Activated CD4-positive, CD25-positive, alpha-beta regulatory T cell treated with anti-CD3 and anti-CD28 coated beads, Interleukin-2, amount 50 U/mL, for 72 hours (primary cell): ENCODE measurements at regions not wholly inside any gene's neighbourhood (a gene's known extent, or its start where the extent isn't known, plus 50 kb on each side); places are given as distances from the start of the nearest gene placed in this dataset.
"Not testable (repeated sequence)": the region's sequence is repeated elsewhere in the genome, so short reads cannot be mapped to it uniquely, and the experiment has no call there.

Source experiments
- DNase-seq: peaks from one replicate; pipeline ENCODE4 v3.0.0; 2021

DNA sequence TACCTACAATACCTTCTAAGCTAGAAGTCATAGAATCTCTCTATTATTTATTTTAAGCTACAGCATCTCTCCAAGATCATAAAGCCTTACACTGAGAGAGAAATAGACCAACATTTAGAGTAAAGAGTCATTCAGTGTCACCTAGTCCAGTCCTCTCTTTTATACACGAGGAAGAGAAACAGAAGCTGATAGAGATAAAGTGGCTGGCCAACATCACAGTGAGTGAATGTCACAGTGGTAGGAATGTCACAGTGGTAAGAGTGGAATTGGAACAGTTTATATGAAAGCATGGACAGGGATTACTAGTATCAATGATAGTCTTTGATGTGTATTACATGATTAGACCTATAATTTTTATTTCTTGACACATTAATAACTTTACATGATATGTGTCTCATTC lies 307.8 kb upstream of the NBPF12 start:
- not testable (repeated sequence) for DNase-seq

DNA sequence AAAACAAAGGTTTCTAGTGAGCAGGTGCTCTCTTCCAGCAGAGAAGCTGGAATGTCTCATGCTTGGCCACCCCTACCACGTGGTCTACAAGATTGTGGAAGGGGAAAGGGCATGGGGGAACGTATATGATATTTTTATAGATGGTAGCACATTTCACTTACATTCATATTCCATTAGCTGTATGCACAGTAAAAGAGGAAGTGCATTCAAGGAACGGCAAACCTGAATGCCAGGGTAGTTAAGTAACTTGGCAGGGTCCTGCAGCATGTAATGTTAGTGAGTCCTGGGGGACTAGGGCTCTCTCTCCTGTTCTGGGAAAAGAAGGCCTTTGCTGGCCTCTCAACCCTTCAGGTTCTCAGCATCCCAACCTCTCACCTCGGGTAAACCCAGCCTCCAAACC lies 319.5 kb upstream of the NBPF12 start:
- DNase-seq, result not testable (repeated sequence)

DNA sequence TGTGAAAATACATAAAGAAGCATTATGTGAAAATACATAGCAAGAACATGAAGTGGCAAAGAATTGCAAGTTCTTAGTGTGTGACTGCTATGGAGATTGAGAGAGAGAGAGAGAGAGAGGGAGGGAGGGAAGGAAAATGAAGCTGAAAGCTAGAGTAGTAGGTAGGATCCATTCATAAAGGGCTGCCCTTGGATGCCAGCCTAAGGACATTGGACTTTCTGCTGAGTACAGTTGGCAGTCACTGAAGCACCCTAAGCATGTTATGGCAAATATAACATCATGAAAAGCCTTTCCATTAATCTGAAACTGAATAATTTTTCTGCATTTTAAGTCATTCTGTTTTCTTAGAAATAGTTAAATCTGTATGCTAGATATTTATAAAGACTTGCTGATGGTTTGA lies 333.4 kb upstream of the NBPF12 start:
- DNase-seq, result not testable (repeated sequence)

DNA sequence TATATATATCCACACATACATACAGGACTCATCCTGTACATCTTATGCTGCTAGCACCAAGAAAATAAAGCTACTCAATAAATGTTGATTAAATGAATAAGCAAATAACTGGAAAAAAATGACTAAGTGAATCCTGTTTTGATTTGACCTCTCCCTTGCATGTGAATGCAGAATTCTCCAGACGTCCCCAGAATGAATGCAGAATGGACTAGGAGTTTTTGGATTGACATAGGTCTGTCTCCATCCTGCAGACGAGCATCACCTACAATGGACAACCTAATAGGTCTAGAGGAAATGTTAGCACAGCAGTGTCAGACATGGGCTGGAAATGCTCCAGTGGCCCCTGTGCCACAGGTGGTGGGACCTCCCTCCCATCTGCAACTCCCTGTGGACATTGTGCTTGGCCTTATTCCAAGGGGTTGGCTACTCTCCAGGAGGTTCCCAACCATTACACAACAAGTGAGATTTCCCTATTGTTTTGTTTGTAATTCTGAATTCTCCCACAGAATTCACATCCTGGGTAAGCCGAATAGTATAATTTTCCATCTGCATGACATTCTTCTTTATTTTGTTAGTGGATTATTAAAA lies 337.3 kb upstream of the NBPF12 start:
- DNase-seq, result not testable (repeated sequence)

DNA sequence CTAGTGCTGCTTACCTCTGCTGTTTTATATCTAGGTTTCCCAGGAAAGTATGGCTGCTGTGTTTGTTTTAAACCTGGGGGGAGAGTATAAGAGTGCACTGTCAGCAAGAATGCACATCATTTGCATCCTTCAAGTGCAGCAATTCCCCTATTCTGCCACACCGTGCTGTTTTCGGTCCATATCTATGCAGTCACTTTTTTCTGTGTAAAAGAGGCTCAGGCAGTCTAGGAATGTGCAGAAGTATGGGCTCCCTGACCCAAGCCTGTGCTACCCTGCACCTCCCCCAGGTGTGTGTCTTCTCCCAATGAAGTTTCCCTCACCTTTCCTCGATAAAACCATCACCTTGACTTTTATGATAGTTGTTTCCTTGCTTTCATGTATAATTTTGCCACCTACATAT lies 338.2 kb upstream of the NBPF12 start:
- not testable (repeated sequence) for DNase-seq

DNA sequence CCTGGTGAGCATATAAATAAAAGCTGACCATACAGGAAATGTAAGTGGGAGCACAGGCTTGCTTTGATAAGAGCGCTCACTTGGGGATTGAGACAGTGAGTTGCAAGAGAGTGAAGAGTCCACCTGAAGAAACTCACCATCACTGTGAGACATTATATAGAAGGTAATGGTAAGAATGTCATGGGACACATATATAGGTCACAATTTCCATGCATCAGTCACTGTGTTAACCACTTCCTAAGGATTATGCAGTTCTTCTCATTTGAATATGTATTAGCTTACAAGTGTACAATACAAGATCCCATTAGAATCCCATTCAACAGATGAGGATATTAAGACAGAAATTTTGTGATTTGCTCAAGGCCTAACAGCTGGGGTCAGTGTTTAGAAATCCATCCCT lies 352.4 kb upstream of the NOTCH2NLA start:
- DNase-seq, result not testable (repeated sequence)

DNA sequence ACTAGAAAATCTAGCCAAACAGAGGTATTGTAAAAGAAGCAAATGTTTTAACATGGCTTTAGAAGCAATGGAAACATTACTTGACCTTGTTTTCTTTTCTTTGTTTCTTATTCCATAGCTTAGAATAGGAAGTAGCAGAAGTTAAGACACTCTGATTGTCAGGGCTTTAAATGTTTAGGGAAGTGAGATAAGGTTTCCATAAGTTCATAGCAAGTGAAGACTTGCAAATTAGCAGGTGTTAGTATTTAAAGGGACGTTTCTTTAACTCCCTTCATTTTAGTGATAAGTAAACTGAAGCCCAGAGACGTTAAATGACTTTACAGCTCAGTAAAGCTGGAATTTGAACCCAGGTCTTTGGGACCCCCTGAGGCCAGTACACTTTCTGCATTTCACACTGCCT lies 338.7 kb upstream of the NOTCH2NLA start:
- DNase-seq, result not testable (repeated sequence)

DNA sequence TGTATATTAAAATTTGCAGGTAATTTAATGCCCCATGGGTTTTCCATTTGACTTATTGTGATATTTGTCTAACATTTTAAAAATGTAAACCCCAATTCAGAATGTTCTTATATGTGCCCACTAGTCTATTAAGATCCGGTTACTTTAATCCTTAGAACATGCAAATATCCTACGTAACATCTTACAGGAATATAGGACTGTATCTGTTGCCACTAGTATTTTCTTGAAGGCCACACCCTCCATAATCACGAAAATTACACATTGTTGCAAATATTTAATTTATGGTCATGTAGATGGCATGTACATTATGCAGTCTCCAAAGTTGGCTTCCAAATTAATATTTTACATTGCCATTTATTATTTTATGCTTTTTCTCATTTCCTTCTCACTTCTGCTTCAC lies 329.2 kb upstream of the NOTCH2NLA start:
- DNase-seq, result not testable (repeated sequence)

DNA sequence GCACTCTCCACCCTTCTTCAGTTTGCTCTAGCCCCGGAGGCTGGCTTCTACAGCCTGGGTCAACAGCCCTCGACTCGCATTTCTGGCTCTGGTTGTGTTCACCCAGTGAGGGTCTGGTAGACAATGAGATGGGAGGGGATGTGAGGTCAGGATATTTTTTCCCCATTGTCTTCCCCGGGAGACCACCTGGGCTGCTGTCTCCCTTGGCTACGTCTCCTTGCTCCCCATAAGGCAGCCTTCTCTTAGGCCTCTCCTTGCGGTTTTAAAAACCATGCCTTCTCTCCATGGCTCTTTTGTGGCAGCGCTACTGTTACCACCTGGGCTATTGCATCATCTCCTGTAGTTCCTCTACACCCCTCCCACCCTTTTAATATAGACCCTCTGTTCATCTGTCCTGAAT lies 327.6 kb upstream of the NOTCH2NLA start:
- DNase-seq, result not testable (repeated sequence)

DNA sequence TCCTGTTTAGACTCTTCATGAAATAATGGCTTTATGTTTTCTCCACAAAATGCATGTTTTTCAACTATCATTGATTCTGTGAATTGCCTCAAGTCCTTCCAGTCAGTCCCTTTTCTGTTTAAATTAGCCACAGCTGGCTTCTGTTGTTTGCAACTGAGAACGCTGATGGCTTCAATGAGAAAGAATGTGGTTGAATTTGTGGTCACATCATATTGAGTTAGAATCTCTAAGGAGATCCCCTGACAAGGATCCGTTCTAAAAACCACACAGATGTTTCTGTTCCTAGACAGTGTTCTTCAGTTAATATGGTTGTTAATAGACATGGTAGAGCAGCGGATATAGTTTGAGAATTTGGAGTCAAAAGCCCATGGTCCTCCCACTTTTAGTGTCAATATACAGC lies 323.6 kb upstream of the NOTCH2NLA start:
- not testable (repeated sequence) for DNase-seq

DNA sequence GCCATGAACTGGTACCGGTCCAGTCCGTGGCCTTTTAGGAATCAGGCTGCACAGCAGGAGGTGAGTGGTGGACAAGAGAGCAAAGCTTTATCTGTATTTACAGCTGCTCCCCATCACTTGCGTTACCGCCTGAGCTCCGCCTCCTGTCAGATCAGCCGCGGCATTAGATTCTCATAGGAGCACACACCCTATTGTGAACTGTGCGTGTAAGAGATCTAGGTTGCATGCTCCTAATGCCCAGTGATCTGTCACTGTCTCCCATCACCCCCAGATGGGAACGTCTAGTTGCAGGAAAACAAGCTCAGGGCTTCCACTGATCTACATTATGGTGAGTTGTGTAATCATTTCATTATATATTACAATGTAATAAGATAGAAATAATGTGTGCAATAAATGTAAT lies 319.9 kb upstream of the NOTCH2NLA start:
- not testable (repeated sequence) for DNase-seq

DNA sequence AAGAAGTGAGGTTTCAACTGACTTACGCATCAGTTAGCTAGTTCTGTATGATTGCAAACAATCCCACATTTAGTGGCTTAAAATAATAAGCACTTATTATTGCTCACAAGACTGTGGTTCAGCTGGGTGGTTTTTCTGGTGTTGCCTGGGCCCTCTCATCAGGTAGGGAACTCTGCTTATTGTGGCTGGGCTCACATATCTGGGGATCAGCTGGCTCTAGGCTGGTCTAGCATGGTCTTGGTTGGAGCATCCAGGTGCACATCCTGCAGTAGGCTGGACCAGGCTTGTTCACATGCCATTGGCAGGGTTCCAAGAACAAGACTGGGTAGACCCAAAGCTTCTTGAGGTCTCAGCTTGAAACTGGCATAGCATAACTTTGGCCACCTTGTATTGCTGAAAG lies 317.4 kb upstream of the NOTCH2NLA start:
- not testable (repeated sequence) for DNase-seq

DNA sequence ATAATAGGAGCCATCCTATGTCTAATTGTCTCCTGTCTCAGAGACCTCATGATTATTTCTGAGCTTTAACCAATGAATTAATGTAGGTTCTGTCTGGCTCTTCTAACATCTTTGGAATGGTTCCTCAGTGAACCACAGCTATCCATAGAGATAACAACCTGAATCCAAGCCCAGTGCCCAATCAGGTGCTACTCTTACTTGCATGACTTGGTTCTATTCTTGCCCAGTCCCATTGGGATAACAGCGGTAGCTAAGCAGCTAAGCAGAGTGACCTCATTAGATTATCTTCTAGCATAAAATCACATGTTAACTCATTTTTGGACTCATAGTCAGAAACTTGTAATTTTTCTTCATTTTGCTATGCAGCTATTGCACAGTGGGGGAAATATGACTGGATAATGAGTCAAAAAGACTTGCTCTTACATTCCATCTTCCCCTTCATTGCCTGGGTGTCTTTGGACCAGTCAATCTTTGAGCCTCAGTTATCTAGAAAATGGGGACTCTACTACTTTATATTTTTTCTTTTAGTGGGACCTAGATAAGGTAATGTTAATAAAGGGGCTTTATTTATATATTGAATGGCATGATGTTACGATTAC lies 309.1 kb upstream of the NOTCH2NLA start:
- DNase-seq, result not testable (repeated sequence)

DNA sequence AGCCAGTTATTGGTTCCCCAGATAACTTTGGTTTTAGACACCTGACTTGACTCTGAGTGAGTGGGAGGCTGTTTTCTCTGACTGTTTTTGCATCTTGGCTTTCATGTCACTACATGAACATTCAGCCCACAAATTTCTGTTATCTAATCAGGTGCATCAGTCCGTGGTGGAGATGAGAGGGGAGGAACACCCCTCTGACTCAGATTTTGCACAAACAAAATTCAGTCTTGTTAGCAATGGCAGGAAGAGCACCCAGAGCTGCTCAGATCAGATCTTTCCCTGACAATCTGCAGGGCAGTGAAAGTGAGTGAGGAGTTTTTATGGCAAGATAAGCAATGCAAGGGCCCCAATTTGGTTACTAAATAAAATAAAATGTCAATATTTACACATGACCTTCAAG lies 307.2 kb upstream of the NOTCH2NLA start:
- not testable (repeated sequence) for DNase-seq

DNA sequence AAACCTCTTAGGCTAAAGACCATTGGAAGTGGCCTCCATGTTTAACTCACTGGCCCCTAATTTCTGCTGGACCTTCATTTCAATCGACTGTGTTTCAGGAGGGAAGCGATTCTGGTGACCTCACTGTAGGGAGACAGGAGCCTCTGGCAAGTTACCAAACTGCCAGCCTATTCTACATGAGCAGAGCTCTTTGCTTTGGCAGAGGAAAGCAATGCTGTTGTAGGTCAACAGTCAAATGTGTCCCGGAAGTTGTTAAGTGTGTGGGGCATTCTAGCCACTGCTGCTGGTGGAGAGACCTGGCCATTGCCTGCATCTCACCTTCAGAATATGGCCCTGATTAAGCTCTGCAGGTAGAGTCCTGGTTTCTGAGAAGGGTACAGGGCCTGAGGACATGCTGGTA lies 306.8 kb upstream of the NOTCH2NLA start:
- DNase-seq, result not testable (repeated sequence)

DNA sequence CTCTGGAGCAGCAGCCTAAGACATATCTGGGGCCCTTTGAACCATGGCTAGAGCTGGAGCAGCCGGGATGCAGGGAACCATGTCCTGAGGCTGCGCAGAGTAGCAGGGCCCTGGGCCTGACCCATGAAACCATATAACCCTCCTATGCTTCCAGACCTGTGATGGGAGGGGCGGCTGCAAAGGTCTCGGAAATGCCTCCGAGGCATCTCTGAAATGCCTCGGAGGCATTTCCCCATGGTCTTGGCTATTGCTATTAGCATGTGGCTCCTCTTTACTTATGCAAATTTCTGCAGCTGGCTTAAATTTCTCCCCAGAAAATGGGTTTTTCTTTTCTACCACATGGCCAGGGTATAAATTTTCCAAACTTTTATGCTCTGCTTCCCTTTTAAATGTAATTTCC lies 302.1 kb upstream of the NOTCH2NLA start:
- not testable (repeated sequence) for DNase-seq

DNA sequence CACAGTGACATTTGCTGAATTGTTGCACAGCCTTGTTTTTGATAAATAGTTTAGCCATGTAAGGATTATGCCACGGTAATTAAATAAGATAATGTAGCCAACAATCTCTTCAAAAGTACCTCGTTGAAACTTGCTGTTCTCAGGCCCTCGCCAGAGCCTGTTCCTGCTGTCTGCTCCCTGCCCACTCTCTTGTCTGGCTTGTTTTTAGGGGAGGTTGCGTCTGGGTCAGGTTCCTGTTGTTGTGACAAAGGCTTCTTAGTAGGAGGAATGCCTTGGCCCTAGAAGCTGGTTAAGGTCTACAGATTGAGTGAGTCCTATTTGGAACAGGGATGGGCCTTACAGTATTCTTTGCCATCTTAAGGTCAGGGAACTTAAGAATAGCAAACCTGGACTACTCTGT lies 294.0 kb upstream of the NOTCH2NLA start:
- DNase-seq, result not testable (repeated sequence)

DNA sequence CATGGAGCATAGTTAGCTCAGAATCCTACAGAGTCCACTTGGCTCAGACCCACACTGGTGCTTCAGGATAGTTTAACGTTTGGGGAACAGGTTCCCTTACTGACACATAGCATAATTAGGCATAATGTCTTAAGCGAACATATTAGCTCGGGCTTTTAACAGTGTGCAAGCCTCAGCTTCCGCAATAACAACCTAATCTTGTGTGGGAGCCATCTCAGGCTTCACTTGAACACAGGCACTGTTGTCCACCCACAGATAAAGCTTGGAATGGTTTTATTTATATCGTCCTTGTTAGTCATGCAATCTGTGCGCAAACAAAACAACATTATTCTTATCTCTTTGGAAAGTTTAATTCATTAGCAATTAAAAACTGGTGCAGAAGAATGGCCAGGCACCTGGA lies 293.5 kb upstream of the NOTCH2NLA start:
- DNase-seq, result not testable (repeated sequence)

DNA sequence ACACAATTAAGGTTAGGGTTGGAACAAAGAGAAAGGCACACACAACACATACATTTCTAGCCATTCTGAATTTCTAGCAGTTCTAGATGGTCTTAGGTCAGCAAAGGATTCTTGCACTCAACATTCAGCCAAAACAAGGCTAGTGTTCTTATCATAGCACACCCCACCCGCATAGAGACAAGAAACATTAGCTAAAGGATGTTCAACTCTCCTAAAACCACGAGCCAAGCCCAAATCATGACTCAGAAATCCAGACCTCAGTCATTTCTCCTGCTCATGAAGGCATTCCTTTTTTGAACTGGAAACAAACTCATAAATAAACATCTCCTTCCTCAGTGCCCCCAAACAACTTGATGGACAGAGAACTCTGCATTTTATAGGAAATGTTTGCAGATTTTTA lies 293.0 kb upstream of the NOTCH2NLA start:
- not testable (repeated sequence) for DNase-seq

DNA sequence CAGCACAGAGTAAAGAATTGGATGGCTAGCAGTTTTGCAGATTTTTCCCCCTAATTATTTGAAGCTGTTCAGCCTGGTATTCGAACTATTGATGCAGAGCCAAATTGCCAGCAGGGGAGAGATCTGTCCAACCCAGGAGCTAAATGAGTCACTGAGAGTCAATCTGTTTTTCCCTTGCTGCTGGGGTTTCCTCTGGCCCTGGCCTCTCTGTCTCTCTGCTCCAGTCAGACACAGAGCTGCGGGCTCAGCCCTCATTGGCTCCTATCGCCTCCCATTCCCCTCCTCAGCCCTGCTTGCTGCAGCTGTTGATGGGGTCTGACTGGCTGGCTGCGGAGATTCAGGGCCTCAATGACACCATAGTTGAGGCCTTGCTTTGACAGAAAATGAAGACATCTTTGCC lies 284.9 kb upstream of the NOTCH2NLA start:
- not testable (repeated sequence) for DNase-seq

DNA sequence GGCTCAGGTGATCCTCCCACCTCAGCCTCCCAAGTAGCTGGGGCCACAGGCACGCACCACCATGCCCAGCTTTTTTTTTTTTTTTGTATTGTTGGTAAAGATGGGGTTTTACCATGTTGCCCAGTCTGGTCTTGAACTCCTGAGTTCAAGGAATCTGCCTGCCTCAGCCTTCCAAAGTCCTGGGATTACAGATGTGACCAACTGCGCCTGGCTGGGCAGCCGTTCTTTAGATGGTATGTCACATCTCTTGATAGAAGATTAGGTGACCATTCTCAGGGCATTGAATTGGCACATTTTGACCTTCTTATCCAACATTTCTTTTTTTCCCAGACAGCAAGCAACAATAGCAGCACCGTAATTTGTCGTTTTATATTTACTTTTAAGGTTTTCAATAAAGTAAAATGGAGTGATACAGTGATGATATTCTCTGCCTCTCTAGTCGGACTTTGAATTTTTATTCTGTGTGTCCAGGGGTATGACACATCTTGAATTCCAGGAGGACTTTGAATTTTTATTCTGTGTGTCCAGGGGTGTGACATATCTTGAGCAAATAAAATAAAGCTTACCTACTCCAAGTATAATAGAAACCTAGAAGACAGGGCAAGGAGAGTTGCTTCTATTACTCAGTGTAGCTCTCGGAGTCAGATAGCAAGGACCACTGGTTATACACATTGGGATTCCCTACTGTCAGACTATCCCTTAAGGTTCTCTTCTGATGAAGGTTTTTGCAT lies 282.4 kb upstream of the NOTCH2NLA start:
- not testable (repeated sequence) for DNase-seq

DNA sequence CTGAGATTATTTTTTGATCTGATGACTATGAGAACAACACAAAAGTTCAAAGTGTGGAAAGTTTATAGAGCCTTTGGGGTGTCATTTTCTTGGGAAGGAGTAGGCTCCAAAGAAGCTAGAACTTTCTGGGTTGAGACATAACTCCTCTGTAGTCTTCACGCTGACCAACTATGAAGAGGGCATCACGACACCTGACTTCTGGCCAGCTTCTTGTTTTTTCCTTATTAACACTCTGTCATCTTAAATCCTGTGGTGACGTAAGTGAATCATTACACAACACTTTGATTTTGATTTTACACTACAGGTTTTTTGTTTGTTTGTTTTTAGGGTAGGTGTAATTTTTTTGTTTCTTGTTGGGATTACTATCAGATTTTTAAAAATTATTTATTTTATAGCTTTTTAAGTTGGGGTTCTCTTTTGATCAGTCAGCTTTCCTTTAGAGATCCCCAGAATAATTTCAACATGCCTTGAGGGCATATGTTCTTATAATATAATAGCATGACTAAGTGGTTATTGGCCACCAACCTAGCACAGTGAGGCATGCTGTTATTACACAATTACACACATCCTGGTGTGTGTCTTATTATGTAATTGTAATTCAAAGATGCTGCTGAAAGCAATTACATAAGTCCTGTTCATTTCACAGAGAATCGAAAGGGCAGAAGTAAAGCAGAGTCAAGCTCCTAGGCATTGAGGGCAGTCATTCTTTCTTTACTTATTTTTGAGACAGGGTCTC lies 281.6 kb upstream of the NOTCH2NLA start:
- DNase-seq, result not testable (repeated sequence)

DNA sequence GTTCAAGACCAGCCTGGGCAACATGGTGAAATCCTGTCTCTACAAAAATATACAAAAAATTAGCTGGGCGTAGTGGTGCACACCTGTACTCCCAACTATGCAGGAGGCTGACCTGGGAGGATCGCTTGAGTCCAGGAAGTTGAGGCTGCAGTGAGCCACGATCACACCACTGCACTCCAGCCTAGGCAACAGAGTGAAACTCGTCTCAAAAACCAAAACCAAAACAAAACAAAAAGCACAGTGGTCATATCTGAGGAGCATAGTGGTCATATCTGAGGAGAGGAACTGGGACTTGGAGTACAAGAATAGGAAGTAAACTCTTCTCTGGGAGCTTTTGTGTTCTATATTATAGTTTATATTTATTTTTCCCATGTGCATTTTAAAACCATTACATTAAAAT lies 275.3 kb upstream of the NOTCH2NLA start:
- DNase-seq, result not testable (repeated sequence)
